GM21515 (cell line): ENCODE measurements at regions not wholly inside any gene's neighbourhood (a gene's known extent, or its start where the extent isn't known, plus 50 kb on each side); places are given as distances from the start of the nearest gene placed in this dataset.
"Not testable (repeated sequence)": the region's sequence is repeated elsewhere in the genome, so short reads cannot be mapped to it uniquely, and the experiment has no call there.

ENCODE experiments used
- ATAC-seq: cut with Tn5 transposase; IDR thresholded peaks from one replicate; pipeline ENCODE4 v1.9.1; 2021; ENCODE audit not compliant: unreplicated experiment

GRCh38 chr4:15336410-15337167 is 91.2 kb upstream of the C1QTNF7 start:
- no peak for ATAC-seq

DNA sequence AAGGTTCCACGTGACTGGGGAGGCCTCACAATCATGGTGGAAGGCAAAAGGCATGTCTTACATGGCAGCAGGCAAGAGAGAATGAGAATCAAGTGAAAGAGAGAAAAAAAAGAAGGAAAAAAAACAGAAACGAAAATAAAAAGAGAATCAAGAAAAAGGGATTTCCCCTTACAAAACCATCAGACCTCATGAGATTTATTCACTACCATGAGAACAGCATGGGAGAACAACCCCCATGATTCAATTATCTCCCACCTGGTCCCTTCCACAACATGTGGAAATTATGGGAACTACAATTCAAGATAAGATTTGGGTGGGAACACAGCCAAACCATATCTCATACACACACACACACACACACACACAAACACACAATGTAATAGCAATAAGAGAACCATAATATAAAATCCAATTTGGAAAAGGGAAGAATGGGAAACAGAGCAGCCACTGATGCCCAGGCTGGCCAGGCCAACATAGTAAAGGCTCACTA is 90.6 kb upstream of the C1QTNF7 start:
- ATAC-seq, result not testable (repeated sequence)

- ATAC-seq, result no peak
Observed at GRCh38 chr4:15339737-15340136, 88.1 kb upstream of the C1QTNF7 start.

DNA sequence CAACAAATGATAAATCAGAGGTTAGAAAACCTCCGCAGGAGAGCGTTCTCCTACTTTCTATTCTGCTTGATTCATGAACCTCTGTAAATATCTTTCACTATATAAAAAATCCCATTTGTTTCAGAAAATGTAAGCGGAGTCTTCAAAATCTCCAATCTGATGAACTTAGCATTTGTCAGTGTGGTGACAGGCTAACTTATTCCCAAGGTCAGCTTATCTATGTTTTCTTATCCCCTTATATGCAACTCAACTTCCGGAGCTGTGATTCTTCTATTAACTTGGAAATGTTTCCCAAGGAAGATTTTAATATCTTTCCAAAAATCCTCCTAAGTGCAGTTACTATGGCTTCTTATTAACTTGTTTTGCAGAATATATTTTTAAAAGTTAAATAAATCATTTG is 87.5 kb upstream of the C1QTNF7 start:
- ATAC-seq, result no peak

- ATAC-seq, result no peak
Observed at GRCh38 chr4:15340902-15341732, 86.7 kb upstream of the C1QTNF7 start.

DNA sequence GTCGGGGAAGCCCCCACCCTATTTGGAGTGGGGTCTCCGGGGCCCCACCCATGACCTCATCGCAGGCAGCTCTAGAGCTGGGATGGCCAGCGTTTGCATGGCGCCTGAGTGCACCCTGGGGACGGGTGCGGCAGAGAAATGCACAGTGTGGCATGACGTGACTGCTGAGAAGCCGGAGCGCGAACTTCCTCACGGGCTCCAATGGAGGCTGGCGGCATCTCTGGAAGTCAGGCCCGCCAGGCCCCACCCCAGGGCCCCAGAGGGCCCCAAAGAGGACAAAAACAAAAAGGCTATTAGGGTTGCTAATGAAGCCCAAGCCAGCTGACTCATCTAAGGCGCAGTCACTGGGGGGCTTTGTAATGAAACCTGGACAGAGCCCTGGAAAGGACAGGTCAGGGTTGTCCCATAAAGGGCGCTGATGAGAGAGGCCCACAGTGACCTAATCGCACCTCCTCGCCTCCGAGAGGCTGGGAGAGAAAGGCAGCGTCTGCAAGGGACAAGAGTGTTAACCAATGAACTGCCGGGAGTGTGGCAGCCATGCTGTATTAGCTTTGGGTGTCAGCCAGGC is 86.0 kb upstream of the C1QTNF7 start:
- no peak for ATAC-seq

DNA sequence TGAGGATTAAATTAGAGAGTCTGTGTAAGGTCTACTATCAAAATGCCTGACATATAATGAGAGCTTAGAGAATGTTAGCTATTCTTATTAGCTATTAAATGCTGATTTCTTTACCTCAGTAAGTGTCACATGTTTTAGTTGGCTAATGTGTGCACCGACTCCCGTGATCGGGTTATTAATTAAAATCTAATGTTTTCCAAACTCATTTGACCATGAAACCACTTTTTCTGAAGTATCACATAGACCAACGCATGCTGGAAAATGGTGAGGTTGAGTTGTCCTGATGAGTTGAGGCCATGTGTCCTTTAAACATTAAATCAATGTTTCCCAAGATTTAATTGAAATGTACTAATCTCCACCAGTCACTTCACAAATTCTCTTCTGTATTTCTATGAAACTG is 84.8 kb upstream of the C1QTNF7 start:
- ATAC-seq, result no peak

GRCh38 chr4:15343581-15343980 is 84.3 kb upstream of the C1QTNF7 start:
- no peak for ATAC-seq

DNA sequence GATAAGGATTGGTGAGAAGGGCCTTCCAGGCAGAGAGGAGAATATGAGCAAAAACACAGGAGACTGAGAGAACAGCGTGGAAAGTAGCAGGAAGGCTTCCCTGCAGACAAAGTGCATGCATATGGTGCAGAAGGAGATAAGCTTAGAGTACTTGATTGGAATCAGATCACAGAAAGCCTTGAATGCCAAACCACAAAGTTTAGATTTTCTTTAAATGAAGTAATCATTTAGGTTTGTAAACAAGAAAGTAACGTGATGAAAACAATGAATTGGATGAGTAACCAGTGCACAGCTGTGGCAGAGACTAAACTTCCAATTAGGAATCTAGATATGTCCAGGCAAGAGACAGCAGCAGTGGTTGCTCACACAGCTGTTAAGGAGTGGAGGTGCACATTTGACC is 83.8 kb upstream of the C1QTNF7 start:
- ATAC-seq, result no peak

DNA sequence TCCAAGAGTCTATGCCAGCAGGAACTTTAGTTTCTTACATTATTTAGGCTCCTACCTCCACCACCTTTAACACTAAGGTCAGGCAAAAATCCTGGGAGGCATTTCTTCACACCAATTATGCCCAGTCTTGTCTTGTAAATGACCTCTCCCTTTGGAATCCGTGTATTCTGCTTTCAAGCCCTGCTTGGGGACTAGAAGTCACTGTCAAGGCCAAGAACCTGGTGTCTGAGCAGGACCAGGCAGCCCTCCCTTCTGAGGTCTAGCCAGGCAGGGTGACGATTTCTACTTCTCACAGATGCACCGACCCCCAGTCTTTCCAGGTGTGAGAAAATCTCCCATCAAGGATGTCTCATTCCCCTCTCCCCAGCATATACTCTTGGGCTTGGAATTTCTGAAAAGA is 82.7 kb upstream of the C1QTNF7 start:
- no peak for ATAC-seq

- no peak for ATAC-seq
Observed at GRCh38 chr4:15348236-15348635, 79.6 kb upstream of the C1QTNF7 start.

- no peak for ATAC-seq
Observed at GRCh38 chr4:15348695-15349094, 79.1 kb upstream of the C1QTNF7 start.

DNA sequence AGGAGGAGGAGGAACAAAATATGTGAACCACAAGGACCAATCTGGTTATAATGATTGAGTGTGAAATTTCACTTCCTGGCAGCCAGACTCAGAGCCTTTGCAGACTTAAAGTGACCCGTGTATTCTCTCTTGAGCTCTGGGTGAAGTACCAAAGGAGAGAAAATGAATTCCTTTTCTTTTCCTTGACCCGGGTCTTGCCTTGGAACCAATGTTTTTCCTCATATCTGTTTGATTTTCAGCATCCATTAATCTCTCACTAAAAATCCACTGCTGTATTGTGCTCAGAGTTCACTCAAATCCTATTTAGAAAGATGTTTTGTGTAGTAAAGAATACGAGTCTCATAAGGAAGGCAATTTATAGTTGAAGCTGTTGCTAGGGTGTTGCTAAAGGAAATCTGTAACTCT is 78.3 kb upstream of the C1QTNF7 start:
- no peak for ATAC-seq

GRCh38 chr4:15349965-15350364 is 77.9 kb upstream of the C1QTNF7 start:
- no peak for ATAC-seq

GRCh38 chr4:15352524-15352923 is 75.3 kb upstream of the C1QTNF7 start:
- no peak for ATAC-seq

DNA sequence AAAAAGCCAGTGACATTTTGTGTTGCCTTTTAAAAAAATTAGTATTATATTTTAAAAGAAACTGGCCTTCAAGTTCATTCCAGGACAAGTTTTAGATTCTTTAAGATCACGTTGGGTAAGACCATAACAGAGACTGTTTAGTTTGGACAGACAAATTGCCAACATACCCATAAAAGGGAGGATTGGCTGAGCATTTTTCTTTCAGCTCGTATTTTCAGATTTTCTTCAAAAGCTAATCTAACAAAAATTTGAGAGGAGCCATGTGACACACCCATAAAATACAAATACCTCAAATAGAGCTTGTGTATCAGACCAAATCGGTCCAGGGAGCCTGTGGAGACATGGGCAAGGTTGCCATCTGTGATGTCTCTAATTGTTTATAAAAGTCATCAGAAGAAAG is 74.6 kb upstream of the C1QTNF7 start:
- no peak for ATAC-seq

- ATAC-seq, result no peak
Observed at GRCh38 chr4:15354371-15355297, 73.2 kb upstream of the C1QTNF7 start.

- ATAC-seq, result no peak
Observed at GRCh38 chr4:15361529-15361928, 66.3 kb upstream of the C1QTNF7 start.

DNA sequence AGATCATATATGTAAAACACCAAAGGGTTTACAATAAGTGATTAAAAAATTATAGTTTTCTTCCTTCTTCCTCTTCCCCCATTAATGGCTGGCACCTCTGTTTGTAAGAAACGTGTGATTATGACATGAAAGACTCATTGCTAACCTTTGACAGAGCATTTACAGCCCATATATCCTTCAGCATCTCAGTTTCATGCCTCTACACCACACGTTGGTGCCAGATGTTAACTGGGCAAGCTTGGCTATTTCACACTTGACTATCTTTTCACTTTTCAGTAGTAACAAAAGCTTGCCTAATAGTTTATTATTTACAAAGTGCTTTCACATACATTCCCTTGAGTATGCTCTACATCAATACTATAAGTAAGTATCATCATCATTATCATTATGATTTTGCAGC is 65.3 kb upstream of the C1QTNF7 start:
- ATAC-seq, result no peak

DNA sequence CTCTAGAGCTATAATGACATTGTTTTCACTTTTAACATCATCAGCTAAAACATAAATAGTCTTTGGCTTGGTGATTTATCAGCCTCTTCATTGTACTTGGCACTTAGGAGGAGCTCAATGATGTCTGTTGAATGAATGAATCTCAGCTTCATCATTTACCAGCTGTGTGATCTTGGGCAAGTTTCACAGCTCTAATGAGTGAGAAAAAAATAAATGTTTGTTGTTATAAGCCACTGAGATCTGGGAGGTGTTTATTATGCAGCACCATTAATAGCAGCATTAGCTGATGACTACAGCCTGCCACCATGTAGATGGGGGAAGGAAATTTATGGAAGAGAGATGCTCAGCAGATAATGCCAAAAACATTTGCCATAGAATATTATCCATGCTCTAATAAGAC is 63.6 kb upstream of the C1QTNF7 start:
- no peak for ATAC-seq

DNA sequence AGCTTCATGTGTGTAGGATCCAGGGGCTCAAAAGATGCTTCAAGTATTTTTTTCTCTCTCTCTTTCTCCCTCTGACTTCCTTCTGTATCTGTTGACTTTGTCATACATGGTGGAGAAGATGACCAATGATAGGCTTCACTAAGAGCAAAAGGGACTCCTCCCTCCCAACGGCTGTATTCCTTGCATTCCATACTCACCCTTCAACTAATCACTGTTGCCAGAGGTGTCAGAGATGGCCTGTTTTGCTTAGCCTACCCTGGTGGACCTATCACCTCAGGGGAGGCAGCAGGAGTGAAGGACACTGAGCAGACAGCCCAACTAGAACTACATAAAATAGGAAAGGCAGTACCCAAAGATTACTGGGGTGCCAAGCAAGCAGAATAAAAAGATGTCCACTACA is 62.2 kb upstream of the C1QTNF7 start:
- ATAC-seq, result no peak
